ENCODE measurements at regions not wholly inside any gene's neighbourhood (a gene's known extent, or its start where the extent isn't known, plus 50 kb on each side); places are given as distances from the start of the nearest gene placed in this dataset.

- TF ChIP-seq CTCF (IDR thresholded peaks at IDR 0.05; ENCODE audit: low read depth, low read length, missing input control) (no peak), RAD21 (IDR thresholded peaks at IDR 0.05) (no peak), GABPA (IDR thresholded peaks at IDR 0.05 in 1 of 2, conservative IDR thresholded peaks at IDR 0.05 in 1 of 2) (no peak), REST (IDR thresholded peaks at IDR 0.05) (no peak), SP1 (IDR thresholded peaks at IDR 0.05) (no peak), RXRA (IDR thresholded peaks at IDR 0.05) (no peak), ZBTB33 (IDR thresholded peaks at IDR 0.05) (no peak), EGR1 (IDR thresholded peaks at IDR 0.05; ENCODE audit: low read depth in 2 of 2) (no peak), ATF3 (IDR thresholded peaks at IDR 0.05) (no peak)
Measured at GRCh38 chr5:33011801-33012200, 300.7 kb downstream of the NPR3 start.
